Small intestine (tissue), 7 donors: ENCODE measurements at regions not wholly inside any gene's neighbourhood (a gene's known extent, or its start where the extent isn't known, plus 50 kb on each side); places are given as distances from the start of the nearest gene placed in this dataset.

Source experiments
- DNase-seq, 2 donors: peaks; one replicate each; pipeline versions ENCODE4 v3.0.0 to v3.0.0-alpha.2; 2013
- FAIRE-seq: peaks from 2 replicates; lab custom pipeline; 2012; peaks lifted over from hg19 to GRCh38; lab: Jason Lieb, UNC
- H3K27ac ChIP-seq, 3 donors: one replicate each; pipeline ENCODE4 v1.5.1; 2013; ENCODE audit warnings: low read length in 2 of 3, mild to moderate bottlenecking in 2 of 3, control low read depth in 1 of 3, inconsistent platforms in 1 of 3, low read depth in 1 of 3, moderate library complexity in 1 of 3
- H3K27me3 ChIP-seq, 3 donors: one replicate each; pipeline ENCODE4 v1.6.1; 2013; ENCODE audit warnings: low read length in 3 of 3, inconsistent platforms in 1 of 3; ENCODE audit not compliant: control insufficient read depth in 3 of 3, insufficient read depth in 3 of 3
- H3K36me3 ChIP-seq, 3 donors: one replicate each; pipeline ENCODE4 v1.6.1; 2013; ENCODE audit warnings: low read length in 3 of 3, inconsistent platforms in 1 of 3, low read depth in 1 of 3, mild to moderate bottlenecking in 1 of 3, moderate library complexity in 1 of 3; ENCODE audit not compliant: control insufficient read depth in 3 of 3, insufficient read depth in 2 of 3
- H3K4me1 ChIP-seq, 3 donors: one replicate each; pipeline ENCODE4 v1.6.1; 2013; ENCODE audit warnings: low read length in 2 of 3, inconsistent platforms in 1 of 3, low read depth in 1 of 3, mild to moderate bottlenecking in 1 of 3, moderate library complexity in 1 of 3; ENCODE audit not compliant: control insufficient read depth in 3 of 3, insufficient read depth in 2 of 3
- H3K4me3 ChIP-seq, 3 donors: one replicate each; pipeline ENCODE4 v1.5.1; 2013; ENCODE audit warnings: low read length in 3 of 3, control low read depth in 1 of 3, inconsistent platforms in 1 of 3, low read depth in 1 of 3, mild to moderate bottlenecking in 1 of 3, moderate library complexity in 1 of 3
- H3K9me3 ChIP-seq, 2 donors: one replicate each; pipeline ENCODE4 v1.6.1; 2013; ENCODE audit warnings: low read depth in 1 of 2, low read length in 1 of 2; ENCODE audit not compliant: control insufficient read depth in 2 of 2, insufficient read depth in 1 of 2
- WGBS, 3 donors: extraction: QIAGEN DNeasy Blood & Tissue Kit; methylation state at CpG; one replicate each; pipeline ENCODE4 v1.1.7; 2013; 5-methylcytosine and 5-hydroxymethylcytosine counted together
- donor health status: healthy with polysubstance abuse.
- donor health status: control.
- donor health status: control.
- donor health status: Bipolar disorder and iron deficiency.
- donor health status: healthy.

DNA sequence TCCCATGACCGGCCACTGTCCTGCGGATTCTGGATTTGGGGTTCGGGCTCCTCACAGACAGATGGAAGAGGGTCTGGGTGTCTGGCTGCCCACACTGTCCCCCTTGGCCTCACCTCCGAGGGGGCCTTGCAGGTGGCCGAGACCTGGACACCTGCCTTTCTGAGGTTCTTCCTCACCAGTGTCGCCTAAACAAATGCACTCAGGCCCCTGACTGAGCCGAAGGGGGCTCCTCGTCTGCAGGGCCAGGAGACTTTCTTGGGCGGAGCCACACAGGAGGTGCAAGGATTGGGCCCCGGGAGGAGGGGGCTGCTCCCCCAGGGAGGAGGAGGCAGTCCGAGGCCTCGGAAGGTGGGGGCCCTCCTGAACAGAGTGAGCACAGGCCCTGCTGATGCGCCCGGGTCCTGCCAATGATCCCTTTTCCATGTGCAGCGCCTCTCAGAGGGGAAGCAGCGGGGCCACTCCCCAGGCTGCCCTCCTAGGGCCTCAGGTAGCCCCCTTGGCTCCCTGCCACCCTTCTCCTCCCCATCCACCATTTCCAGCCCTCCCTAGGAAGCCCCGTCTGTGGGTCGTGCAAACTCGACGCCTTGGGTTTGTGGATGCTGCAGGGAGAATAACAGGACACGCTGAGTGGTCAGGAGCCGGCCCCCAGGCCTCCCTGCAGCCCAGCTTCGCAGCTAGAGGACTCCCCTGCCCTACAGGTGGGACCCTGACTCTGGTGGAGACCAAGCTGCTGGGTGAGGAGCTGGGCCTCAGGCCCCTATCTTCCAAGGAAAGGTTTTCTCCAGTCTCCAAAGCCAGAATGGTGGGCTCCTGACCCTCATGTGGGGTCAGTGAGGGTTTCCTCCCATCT is 63.4 kb upstream of the ZNF469 start:
- no peak for DNase-seq
- no peaks in the 10 kb centered on the region for H3K27me3 ChIP-seq
- no peak overlapping the region for H3K4me3 ChIP-seq
- peaks cover 0 to 12% of the 10 kb centered on the region in 2 donors for H3K9me3 ChIP-seq
- H3K36me3 ChIP-seq = no peaks in the 10 kb centered on the region
- 80 to 90% (median 84%) methylated on average over 21 to 23 of the region's 23 CpGs for WGBS, 3 donors
- no peak overlapping the region for H3K27ac ChIP-seq
- no peak for FAIRE-seq
- no peaks in the 10 kb centered on the region for H3K4me1 ChIP-seq

DNA sequence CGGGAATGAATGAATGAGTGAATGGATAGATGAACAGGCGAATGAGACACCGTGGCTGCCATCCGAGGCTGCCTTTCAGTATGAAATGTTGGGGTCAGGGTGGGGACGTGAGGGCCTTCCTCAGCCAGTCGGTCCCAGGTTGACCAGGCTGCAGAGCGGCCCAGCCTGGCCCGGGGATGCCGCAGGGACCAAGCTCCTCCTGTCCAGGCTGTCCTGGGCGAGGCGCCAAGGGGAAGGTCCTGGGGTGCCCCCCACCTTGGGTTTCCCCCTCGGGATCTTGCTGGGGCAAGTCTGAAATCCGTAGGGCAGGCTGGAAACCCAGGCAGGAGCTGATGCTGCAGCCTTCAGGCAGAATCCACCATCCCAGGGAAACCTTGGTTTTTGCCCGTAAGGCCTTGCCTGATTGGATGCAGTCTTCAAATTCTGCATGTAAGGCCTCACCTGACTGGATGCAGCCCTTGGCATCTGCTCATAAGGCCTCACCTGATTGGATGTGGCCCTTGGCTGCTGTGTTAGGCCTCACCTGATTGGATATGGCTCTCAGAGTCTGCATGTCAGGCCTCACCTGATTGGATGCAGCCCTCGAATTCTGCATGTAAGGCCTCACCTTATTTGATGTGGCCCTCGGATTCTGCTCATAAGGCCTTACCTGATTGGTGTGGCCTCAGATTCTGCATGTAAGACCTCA is 61.7 kb upstream of the ZNF469 start:
- no peak for DNase-seq
- WGBS, 3 donors = 91 to 94% (median 93%) methylated on average over 15 to 16 of the region's 16 CpGs

DNA sequence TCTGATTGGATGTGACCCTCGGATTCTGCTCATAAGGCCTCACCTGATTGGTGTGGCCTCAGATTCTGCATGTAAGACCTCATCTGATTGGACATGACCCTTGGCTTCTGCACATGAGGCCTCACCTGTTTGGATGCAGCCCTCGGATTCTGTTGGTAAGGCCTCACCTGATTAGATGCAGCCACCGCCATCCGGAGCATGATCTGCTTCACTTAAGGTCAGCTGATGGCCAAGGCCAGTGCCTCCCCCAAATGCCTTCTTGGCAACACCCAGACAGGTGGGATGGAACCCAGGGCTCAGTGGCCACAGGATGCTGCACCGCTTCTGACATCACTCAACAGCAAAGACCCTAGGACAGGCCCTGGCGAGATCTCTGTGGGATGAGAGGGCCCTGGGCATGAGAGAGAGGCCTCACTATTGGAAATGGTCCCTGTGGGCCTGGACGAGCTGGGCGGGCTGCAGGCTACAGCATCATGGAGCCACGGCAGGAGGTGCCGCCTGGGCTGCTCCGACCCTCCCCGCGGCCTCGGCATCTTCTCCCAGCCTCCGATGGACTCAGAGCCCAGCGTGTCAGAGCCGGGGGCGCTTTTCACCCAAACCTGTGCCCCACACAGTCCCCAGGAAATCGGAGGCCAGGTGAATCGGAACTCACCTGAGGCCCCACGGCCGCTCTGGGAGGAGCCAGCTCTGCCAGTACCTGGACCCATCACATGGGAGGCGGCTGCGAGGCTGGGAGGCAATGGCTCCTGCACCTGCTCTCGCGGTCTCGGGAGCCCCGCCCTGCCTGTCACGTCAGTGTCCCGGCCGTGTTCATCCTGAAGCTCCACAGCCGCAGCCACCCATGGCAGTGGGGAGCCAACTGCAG is 60.9 kb upstream of the ZNF469 start:
- H3K36me3 ChIP-seq = no peaks in the 10 kb centered on the region
- H3K27ac ChIP-seq = no peak overlapping the region
- no peak for FAIRE-seq
- H3K4me1 ChIP-seq = no peaks in the 10 kb centered on the region
- peaks cover 0 to 13% of the 10 kb centered on the region in 2 donors for H3K9me3 ChIP-seq
- H3K4me3 ChIP-seq = no peak overlapping the region
- 87 to 94% (median 92%) methylated on average over 32 of the region's 32 CpGs for WGBS, 3 donors
- no peaks in the 10 kb centered on the region for H3K27me3 ChIP-seq
- DNase-seq = no peak

More for the DNA sequence above, 61.7 kb upstream of the ZNF469 start:
- Histone ChIP-seq H3K9me3 (peaks cover 0 to 13% of the 10 kb centered on the region in 2 donors), H3K36me3 (no peaks in the 10 kb centered on the region), H3K27me3 (no peaks in the 10 kb centered on the region), H3K4me1 (no peaks in the 10 kb centered on the region), H3K4me3 (no peak overlapping the region), H3K27ac (no peak overlapping the region)
- FAIRE-seq = no peak

DNA sequence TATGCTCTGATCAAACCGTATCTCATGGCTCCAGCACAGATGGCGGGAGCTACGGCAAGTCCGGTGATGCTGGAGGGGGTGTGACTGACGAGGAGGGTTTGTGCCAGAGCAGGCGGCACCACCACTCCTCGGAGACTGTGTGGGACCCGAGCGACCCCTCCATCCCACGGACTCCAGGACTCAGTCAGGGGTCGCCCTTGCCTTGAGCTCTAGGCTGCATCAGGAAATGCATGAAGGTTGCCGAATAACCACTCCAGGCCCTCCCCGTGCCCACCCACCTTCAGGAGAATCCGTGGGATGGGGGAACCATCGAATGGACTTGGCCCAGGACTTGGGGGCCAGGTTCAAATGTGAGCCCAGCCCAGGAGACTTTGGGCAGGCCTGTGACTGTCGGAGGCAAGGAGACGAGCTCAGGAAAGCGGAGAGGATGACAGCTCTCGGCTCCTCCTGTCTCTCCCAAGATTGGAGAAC is 60.2 kb upstream of the ZNF469 start:
- 90 to 93% (median 92%) methylated on average over 19 of the region's 19 CpGs for WGBS, 3 donors

DNA sequence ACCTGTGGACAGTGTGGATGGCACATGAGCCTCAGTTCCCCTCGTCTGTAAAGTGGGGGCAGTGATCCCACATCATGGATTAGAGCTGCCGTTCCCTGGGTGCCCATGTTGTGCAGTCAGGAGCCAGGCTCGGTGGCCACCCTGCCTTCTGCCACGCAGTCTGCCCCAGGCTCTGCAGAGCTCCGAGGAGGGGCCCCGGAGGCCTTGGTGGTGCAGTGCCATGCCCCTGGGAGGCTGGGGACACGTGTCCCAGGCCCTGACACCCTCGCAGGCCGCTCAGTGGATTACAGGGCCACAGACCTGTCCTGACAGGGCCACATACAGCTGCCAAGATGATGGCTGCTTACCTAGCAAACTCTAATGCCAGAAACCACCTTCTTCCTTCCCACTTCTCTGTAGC is 59.7 kb upstream of the ZNF469 start:
- H3K4me3 ChIP-seq = no peak overlapping the region
- H3K36me3 ChIP-seq = no peaks in the 10 kb centered on the region
- H3K27ac ChIP-seq = no peak overlapping the region
- WGBS, 3 donors = 85 to 88% (median 88%) methylated on average over 9 of the region's 9 CpGs
- FAIRE-seq (no peak), DNase-seq (no peak)
- no peaks in the 10 kb centered on the region for H3K27me3 ChIP-seq
- no peaks in the 10 kb centered on the region for H3K4me1 ChIP-seq
- peaks cover 0 to 13% of the 10 kb centered on the region in 2 donors for H3K9me3 ChIP-seq

More for the DNA sequence above, 60.2 kb upstream of the ZNF469 start:
- Histone ChIP-seq H3K27me3 (no peaks in the 10 kb centered on the region), H3K4me3 (no peak overlapping the region), H3K4me1 (no peaks in the 10 kb centered on the region), H3K9me3 (peaks cover 0 to 13% of the 10 kb centered on the region in 2 donors), H3K27ac (no peak overlapping the region), H3K36me3 (no peaks in the 10 kb centered on the region)
- FAIRE-seq = no peak
- no peak for DNase-seq

DNA sequence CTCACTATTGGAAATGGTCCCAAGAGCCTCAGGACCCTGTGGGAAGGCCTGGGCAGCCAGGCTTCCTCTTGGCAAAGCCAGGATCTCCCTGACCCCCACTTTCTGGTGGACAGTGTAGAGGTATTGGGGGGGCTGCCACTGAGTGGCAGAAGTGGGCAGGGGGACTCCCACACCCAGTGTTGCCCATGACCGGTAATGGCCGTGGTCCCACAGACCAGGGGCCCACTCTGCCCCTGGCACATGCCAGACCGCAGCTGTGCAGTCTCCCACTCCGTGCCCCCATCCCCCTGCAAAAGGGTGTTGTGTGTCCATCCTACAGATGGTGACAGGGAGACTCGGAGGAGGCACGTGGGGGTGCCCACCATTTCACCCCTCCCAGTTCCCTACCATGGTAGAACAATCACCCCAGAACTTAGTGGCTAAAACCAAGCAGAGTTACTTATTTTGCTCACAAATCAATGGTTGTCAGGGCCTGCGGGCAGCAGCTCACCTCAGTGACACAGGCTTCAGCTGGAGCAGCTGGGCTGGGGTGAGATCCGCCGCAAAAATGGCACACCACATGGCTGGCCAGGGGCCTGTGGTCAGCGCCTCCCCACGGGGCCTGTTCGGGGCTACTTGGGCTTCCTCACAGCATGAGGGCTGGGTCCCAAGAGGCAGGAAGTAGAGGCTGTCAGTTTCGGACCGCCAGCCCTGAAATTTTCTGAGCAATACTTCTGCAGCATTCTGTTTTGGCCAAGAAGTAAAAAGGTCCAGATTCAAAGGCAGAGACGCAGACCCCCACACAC is 59.0 kb upstream of the ZNF469 start:
- Histone ChIP-seq H3K4me1 (no peaks in the 10 kb centered on the region), H3K27me3 (no peaks in the 10 kb centered on the region), H3K36me3 (no peaks in the 10 kb centered on the region), H3K4me3 (no peak overlapping the region), H3K9me3 (peaks cover 0 to 13% of the 10 kb centered on the region in 2 donors), H3K27ac (no peak overlapping the region)
- FAIRE-seq (no peak), DNase-seq (no peak)
- WGBS, 3 donors = 90 to 95% (median 93%) methylated on average over 15 of the region's 15 CpGs

DNA sequence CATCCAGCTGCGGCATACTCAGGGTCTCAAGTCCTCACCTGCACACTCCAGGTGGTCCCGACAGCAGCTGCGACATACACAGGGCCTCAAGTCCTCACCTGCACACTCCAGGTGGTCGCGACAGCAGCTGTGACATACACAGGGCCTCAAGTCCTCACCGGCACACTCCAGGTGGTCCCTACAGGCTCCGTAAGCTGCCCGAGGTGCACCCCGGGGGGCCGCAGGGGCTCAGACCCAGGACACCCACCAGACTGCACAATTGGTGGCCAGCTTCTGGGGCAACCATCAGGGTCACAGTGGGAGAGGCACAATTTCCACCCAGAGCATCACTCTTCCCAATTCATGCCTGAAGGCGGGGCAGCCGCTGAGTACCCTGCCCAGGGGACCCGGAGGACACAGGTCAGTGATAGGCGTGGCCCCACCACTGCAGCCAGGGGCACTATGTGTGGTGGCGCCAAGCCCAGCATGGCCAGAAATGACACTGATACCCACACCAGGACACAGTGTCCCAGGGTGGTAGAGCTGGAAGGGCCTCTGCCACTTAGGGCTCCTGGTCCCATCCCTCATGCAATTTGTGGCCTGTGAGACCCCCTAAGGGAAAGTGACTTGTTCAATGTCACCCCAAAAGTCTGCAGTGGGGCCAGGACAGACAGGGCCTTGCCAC is 57.5 kb upstream of the ZNF469 start:
- no peak for FAIRE-seq
- 70 to 86% (median 85%) methylated on average over 15 of the region's 15 CpGs for WGBS, 3 donors
- Histone ChIP-seq H3K27ac (no peak overlapping the region), H3K36me3 (no peaks in the 10 kb centered on the region), H3K27me3 (no peaks in the 10 kb centered on the region), H3K9me3 (peaks cover 0 to 13% of the 10 kb centered on the region in 2 donors), H3K4me1 (no peaks in the 10 kb centered on the region), H3K4me3 (no peak overlapping the region)
- no peak for DNase-seq
